ENCODE measurements at regions not wholly inside any gene's neighbourhood (a gene's known extent, or its start where the extent isn't known, plus 50 kb on each side); places are given as distances from the start of the nearest gene placed in this dataset.

DNA sequence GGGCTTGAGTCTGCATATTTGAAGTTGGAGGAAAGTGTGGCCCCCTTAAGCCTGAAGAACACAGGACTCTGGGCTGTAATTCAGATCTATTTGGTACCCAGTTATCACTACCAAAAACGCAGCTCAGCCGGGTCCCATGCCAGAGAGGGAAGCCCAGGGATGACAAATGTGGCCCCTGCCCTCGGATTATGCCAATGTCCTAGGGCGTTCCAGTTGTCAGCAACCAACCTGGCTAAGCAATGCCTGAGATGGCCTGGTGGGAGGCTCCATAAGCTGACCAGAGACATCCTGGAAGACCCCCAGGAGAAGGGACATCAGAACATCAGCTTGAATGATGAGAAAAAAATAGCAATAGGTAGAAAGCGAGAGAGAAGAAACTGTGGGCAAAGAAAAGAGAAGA, 79.6 kb upstream of the UQCRFS1 start:
- no peak for DNase-seq (ENCODE audit: low read depth in 2 of 2)

DNA sequence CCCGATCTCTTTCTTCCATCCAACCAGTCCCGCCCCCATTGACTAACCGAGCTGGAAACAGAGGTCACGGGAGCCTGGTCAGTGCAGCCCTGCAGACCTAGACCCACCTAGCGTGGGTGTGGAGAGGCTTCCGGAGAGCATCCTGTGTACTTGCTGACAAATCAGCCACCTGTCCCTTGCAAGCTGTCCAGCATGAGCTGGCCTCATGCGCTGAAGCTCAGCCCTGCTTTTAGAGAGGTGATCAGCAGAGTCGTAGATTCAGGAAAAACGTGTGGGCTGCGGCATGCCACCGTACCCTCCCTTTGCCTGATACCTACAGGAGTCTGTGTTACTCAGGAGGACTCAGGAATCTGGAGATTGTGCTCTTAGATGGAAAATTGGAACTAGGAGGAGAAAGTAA, 80.3 kb upstream of the UQCRFS1 start:
- DNase-seq (ENCODE audit: low read depth in 2 of 2), result no peak

DNA sequence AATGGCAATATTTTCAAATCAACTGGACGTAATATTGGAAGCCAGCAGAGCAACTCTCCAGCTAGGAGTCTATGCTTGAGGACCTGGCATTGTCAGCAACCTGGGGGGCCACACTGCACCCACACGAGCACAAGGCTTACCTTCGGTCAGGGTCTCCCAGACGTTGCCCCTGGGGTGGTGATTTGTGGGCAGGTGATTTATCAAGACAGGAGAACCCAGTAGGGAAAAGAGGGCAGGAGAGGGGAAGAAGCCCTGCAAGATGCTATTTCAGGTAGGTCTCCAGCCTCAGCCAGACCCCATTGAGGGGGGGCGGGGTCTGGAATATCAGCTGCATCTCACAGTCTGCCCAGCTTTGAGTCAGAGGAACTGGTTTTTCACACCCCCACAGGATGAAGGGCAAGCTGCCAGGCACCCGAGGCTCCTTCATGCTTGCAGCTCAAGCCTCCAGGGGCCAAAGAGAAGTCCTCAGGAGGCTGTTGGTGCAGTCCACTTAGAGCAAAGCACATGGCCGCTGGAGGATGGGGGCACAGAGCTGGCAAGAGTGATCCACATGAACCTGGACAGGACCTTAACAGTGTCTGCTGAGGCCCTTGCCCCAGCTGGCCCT, 80.9 kb upstream of the UQCRFS1 start:
- no peak for DNase-seq (ENCODE audit: low read depth in 2 of 2)

DNA sequence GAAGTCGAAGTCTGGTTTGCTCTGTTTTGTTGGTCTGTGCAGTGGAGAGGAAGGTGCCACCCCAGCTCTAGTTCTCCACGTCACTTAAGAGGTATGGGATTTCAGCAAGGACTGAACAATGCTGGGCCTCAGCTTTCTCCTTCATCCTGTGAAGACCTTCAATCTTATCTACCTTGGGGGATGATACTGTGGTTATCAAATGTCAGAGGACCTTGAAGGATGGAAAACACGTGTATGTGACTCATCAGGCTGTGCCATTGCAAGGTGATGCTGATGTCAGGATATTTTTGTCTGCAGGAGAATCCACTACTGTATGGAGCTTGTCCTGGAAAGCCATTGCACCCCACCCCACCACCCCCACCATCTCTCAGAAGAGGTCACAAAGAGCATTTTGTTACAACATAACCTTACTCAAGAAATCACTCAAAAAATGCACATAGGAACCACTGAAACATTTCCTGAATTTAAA, 81.4 kb upstream of the UQCRFS1 start:
- DNase-seq (ENCODE audit: low read depth in 2 of 2), result no peak

DNA sequence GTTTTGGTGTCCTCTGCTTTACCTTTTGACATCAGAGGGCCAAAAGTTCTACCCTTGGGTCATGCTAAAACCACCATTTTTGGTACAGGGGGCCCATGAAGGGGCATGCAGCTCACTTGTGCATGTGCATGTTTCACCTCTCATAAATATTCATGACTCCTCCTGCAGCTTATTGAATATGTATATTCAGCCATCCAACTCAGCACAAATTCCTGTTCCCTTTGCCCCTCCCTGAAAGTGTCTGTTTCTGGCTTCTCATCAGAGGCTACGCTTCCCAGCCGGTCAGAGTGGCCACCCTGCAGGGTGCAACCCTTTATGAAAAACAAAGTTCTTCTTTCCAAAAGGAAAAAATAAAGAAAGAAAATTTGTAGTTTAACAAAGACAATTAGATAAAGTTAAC, 82.3 kb upstream of the UQCRFS1 start:
- no peak for DNase-seq (ENCODE audit: low read depth in 2 of 2)

DNA sequence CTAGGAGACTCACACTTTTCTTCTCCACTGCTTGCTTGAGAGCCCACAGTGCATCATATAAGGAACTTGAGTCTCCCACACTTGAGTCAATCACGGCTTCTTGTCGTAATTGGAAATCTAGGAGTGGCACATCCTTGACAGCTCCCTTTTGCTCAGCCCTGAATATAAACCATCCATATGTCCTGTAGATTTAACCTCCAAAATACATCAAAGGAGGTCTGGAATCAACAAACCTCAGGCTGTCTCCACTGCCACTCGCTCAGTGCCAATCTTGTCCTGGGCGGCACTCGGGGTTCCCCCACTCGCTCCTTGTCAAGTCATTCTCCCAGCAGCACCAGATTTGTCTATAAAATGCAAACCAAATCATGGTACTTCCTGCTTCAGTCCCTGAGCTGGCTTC, 84.4 kb upstream of the UQCRFS1 start:
- no peak for DNase-seq (ENCODE audit: low read depth in 2 of 2)

DNA sequence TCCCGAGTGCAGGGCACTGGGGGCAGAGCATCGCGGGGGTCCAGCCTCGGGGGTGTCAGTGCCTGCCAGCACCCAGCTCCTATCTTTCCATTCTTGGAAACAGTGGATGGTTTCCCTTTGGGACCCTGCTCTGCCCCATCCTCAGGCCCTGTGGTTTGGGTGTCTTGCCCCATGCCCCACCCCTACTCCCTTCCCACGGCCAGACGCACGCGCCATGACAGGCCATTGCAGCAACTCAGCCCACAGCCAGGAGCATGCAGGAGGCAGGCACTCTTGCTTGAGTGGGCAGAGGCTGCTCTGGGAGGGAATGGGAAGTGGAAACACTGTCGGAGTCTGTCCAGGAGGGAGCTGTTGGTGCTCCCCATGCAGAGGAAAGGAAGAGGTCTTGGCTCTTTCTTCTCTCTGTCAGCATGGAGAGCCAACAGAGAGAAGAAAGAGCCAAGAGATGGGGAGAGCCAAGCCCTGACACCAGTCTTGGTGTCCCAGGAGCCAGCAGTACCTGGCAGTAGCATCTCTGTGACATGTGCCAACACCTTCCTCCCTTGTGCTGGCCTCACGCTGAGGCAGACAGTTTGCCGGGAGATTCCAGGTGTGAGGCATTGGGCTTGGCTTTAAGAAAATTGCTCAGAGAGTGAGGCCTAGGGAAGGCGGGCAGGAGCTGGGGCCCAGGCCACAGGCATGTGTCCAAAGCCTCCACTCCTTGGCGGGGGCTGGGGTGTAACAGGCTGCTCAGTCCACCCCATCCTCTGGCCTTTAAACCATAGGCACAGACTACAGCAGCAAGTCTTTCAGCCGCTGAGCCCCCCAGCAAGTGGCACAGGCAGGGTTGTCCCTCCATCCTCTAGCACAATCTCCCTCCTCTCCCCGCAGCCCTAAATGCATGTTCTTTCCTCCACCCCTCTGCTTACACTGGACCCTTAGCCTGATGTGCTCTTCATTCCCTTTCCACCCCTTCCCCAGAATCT, 86.7 kb upstream of the UQCRFS1 start:
- no peak for DNase-seq (ENCODE audit: low read depth in 2 of 2)

DNA sequence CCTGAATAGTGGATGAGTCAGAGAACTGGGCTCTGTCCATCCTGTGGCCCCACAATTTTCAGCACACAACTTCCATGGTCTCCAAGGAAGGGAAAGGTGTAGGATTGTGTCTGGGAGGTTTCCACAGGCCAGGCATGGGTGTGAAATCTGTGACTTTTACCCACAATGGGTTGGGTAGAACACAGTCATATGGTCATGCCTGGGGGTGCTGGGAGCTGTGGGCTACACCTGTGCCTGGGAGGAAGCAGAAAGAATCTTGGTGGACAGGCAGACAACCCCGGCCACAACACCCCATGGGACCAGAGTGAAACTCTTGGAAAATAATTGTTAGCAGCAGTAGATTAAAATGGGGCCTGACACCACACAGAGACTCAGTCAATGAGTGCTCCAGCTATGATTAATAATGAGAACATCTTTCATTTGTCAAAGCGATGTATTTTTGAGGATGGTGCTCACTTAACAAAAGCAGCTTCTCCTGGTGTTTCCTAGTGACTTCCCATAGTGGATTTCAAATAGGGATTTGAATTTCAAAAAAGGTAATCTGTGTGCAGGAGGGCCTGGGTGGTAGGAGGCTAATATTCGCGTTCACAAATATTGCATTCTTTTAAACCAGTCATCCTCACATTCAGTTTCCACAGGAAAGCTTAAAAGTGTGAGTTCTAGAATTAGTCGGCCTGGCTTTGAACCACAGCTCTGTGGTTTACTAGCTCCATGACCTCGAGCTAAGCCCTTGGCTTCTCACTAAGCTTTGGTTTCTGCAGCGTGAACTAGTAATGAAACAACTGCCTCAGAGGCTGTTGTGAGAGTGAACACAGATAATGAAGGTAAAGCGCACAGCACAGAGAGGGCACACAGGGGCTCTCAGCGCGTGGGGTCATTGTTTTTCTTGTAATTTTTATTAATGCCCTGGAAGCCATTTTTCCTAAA, 89.3 kb upstream of the UQCRFS1 start:
- DNase-seq (ENCODE audit: low read depth in 2 of 2), result no peak

DNA sequence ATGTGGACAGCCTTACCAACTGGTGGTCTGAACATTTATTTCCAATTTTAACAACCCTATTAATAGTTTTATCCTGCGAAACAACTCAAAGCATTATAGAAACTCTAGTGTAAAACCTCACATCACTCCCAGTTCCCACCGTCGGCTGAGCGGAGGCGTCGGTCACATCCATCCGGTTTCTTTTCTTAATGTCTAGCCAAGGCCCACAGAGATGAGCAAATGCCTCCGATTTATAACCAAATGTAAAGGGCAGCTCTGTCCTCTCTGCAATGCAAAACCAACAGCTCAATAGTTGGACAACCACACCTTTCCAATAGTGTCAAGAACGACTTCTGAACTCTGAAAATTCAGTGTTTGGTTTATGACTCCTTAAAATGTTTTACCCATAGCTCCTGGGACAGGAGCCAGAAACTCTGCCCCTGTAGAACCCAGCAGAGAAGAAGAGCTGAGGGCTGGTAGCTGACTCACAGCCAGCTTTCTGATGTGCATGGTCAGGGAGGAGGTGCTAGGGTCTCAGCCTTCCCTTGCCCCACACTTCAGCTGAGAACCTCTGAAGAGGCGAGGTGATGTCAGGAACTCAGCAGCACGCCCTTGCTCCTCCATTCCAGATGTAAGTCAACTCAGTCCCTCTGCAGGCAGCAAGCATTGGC, 90.2 kb upstream of the UQCRFS1 start:
- no peak for DNase-seq (ENCODE audit: low read depth in 2 of 2)

DNA sequence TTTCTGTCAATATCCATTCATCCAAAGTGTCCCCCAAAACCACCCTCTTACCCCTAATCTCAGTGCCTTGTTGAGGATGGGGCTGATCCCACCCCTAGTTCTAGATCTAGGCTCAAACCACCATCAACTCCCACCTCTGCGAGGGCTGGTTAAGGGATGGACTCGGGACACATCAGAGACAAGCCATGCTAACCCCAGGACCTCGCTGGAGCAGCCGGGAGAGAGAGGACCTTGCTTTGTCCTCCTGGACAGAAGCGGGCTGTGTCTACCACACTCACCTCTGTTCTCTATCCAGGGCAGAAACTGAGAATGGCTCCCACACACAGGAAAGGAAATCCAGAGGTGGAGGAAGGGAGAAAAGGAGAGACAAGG, 90.8 kb upstream of the UQCRFS1 start:
- no peak for DNase-seq (ENCODE audit: low read depth in 2 of 2)

DNA sequence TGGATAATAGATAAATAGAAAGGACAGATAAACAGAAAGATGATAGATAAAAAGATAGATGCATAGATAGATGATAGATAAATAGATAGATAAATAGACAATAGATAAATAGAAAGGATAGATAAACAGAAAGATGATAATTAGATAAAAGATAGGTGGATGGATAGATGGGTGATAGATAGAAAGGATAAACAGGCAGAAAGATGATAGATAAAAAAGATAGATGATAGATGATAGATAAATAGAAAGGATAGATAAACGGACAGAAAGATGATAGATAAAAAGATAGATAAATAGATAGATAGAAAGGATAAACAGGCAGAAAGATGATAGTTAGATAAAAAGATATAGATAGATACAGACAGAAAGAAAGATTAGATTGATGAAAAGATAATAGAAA, 92.3 kb upstream of the UQCRFS1 start:
- DNase-seq (ENCODE audit: low read depth in 2 of 2), result no peak

DNA sequence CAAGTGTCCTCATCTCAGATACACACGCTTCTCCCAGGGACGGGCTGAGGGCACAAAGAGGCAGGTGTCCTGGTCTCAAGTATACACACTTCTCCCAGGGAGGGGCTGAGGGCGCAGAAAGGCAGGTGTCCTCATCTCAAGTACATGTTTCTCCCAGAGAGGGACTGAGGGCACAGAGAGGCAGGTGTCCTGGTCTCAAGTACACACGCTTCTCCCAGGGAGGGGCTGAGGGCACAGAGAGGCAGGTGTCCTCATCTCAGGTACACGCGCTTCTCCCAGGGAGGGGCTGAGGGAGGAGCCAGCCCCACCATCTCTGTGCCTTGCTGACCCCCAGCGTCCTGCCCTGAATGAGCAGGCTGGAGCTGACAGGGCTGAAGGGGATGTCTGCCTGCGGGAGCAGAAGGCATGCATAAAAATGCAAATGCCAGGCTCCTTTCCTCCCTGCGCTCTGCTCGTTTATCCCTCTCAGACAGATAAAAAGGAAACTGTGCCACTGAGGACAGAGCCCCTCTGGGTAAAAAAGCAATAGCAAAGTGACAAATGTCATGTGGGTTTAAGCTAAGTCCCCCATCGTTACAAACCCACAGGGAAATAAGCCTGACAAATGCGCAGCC, 96.1 kb upstream of the UQCRFS1 start:
- DNase-seq (ENCODE audit: low read depth in 2 of 2), result no peak

DNA sequence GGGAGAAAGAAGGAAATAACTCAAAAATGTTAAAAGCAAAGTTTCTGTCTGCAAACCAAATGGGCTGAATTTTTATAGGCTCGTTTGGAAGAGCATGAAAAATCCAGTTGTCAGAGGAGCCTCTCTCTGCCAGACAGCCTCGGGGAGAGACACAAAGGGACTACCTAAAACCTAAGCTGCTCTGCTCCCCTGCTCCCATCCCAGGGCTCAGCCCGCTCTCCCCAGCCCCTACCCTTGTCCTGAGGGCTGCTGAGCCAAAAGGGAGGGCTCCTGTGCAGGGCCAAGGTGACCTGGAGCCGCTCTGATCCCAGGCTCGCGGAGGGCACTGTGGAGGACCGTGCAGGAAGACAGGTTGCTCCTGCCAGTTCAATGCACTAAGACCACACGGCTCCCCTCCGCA, 96.7 kb upstream of the UQCRFS1 start:
- DNase-seq (ENCODE audit: low read depth in 2 of 2), result no peak

DNA sequence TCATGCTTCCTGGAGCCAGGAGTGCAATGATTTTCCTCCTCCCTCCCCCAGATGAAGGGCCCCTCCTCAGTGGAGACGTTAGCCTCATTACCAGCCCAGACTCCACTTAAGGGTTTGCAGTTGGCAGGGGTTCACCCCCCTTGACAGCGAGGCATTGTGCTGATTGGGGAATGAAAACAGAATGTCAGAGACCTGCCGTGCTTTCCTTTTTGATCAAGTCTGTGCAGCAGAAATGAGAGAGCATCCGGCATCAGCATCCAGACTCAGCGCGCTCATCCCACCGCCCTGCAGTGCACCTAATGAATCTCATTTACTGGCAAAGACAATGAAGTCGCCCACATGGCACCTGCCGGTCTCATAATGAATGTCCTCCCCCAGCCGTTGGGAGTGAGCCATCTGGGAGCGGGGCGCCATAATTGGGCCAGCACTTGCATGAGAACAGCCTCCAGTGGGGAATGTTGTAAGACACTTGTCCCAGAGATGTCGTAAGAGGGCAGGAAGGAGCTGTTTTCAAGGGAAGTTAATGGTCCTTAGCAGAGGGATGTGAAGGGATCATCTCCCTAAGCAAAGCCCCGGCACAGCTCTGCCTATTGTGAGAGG, 98.3 kb upstream of the UQCRFS1 start:
- DNase-seq (ENCODE audit: low read depth in 2 of 2), result no peak

DNA sequence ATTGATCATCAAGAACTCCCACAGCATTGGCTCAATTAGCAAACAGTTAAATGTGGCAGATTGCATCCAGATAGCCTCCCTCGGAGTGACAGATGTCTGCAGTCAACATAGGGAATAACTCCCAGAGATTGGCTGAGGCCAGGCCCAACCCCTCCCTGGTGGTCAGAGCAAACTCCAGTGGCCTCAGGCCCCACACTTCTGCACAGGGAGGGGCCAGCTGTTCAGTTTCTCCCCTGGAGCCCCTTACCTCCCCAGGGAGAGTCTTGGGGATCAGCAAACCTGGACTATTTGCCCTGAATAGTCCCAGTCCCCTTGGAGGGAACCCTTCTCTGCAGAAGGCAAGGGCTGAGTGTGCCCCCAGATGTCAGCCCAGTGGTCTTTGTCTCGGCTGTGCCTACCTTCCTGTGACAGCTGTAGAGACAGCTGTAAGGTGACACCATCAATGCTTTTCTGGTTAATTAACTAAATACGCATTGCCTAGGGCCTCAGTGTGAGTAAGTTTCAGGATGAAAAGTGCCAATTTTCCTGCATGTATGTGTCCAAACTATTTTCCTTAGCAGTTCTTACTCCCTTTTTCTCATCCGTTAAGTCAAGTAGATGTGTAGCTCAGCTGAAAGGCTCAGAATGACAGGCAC, 102.7 kb upstream of the UQCRFS1 start:
- DNase-seq (ENCODE audit: low read depth in 2 of 2), result no peak

DNA sequence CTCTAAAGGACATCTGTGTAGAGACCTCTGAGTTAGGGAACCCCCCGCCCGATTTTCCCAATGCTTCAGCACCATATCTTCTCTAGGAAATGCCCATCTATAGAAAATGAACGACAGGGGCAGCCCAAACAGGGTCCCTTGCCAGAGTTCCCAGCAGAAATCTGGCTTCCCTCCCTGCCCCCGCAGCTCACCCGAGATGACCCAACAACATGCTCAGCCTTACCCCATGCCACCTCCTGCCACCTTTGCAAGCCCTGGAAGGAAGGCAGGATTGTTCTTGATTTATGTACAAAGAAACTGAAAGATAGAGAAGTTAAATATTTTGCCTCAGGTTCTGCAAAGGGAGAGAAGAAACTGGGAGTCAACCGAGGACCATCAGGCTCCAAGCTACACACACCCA, 105.6 kb upstream of the UQCRFS1 start:
- DNase-seq (ENCODE audit: low read depth in 2 of 2), result no peak

DNA sequence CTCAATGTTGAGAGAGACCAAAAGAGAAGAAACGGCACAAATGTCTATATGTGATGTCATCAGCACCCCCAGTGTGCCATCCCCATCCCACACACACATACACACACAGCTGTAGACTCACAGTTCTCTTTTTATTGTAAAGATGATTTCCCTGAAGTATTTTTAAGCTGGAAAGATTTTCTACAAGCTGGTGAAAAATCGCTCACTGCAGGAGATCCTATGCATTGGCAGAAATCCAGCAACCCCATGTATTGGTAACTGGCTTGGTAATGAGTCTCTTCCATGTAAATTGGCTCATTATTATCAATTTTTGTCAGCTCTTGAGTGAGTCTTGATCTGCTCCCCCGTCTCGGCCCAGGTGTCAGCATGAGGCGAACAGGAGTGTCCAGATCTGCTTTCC, 107.1 kb upstream of the UQCRFS1 start:
- DNase-seq (ENCODE audit: low read depth in 2 of 2), result no peak

DNA sequence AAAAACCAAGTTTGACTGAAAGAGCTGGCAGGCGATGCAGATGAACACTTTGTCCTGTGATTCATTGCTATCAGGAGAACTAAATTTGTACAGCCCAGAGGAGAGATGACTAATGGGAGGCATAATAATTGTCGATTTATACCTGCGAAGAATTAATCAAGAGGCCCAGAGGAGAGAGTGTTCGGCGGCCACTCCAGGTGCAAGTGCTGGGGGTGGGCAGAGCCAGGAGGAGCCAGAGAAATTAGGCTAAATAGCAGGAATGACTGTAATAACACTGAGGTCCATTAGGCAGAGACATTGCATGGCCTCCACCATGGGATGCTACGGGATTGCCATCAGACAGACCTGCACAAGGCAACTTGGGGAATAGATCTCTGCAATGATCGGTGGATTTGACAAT, 107.7 kb upstream of the UQCRFS1 start:
- no peak for DNase-seq (ENCODE audit: low read depth in 2 of 2)

DNA sequence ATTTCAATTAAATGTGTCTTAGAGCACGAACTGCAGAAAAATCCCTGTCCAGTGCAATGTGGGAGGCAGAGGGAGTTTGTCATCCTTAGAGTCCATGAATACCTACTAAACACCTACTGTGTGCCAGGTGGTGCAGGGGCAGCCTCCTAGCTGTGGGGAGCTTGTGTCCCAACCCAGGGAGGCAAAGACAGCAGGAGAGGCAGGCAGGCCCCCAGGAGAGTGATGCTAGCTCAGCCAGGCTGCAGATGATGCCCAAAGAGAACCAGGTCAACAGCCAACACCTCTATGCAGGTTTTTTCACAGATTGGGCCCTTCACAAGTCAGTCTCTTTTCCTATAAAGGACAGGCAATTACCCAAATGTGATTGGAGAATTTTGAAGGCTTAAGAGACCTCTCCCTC, 108.2 kb upstream of the UQCRFS1 start:
- DNase-seq (ENCODE audit: low read depth in 2 of 2), result no peak

DNA sequence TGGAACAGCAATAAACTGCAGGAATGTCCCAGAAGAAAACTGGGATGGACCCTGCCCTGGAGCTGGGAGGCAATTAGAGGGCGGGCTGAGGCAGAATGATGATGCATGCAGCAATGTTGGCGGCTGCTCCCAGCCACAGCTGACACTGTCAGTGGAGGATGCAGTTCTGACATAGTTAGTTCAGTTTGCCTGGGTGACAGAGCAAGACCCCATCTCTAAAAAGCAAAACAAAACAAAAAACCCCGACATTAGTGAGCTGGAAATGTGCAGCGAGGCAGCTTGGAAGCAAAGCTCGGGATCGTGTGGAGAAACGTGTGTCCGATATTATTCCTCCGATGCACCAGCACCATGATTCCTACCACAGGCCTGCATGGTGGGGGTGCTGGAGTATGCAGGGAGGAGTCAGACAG, 110.1 kb upstream of the UQCRFS1 start:
- DNase-seq (ENCODE audit: low read depth in 2 of 2), result no peak

All from stimulated activated CD4-positive, alpha-beta T cell treated with anti-CD3 and anti-CD28 coated beads, Interleukin-1b, Interleukin-23, amount 100 ng/mL, for 4 hours (primary cell).